H9 (cell line): ENCODE measurements at regions not wholly inside any gene's neighbourhood (a gene's known extent, or its start where the extent isn't known, plus 50 kb on each side); places are given as distances from the start of the nearest gene placed in this dataset.
A peak's percentile ranks its signal among the peaks of the same experiment; 100 is the strongest.

ENCODE experiments used
- DNase-seq: peaks from one replicate; pipeline ENCODE4 v3.0.0-alpha.2; 2017
- H2AFZ ChIP-seq: one replicate; pipeline ENCODE4 v1.6.1; 2013; ENCODE audit warnings: mild to moderate bottlenecking, low read length, control low read depth, moderate library complexity
- H2AK5ac ChIP-seq: 2 replicates; pipeline ENCODE4 v1.6.1; 2013; ENCODE audit warnings: low read length, control low read depth, mixed read lengths; ENCODE audit not compliant: insufficient read length
- H2BK120ac ChIP-seq: one replicate; pipeline ENCODE4 v1.6.1; 2013; ENCODE audit warnings: low read depth, mild to moderate bottlenecking, low read length, control low read depth, inconsistent platforms; ENCODE audit not compliant: poor library complexity, severe bottlenecking
- H2BK12ac ChIP-seq: 2 replicates; pipeline ENCODE4 v1.6.1; 2013; ENCODE audit warnings: low read length, control low read depth, mixed read lengths, low read depth; ENCODE audit not compliant: insufficient read length
- H2BK15ac ChIP-seq: 2 replicates; pipeline ENCODE4 v1.6.1; 2013; ENCODE audit warnings: low read depth, low read length, control low read depth
- H2BK20ac ChIP-seq: one replicate; pipeline ENCODE4 v1.6.1; 2013; ENCODE audit warnings: low read depth, mild to moderate bottlenecking, low read length, control low read depth, inconsistent platforms; ENCODE audit not compliant: poor library complexity, severe bottlenecking
- H2BK5ac ChIP-seq: 2 replicates; pipeline ENCODE4 v1.6.1; 2013; ENCODE audit warnings: low read length, control low read depth, mixed read lengths; ENCODE audit not compliant: insufficient read length
- H3K14ac ChIP-seq: 2 replicates; pipeline ENCODE4 v1.6.1; 2013; ENCODE audit warnings: low read length, control low read depth; ENCODE audit not compliant: insufficient read depth
- H3K18ac ChIP-seq: 2 replicates; pipeline ENCODE4 v1.6.1; 2013; ENCODE audit warnings: low read depth, mild to moderate bottlenecking, mixed read lengths, low read length, control low read depth; ENCODE audit not compliant: insufficient read length
- H3K23ac ChIP-seq: 2 replicates; pipeline ENCODE4 v1.6.1; 2013; ENCODE audit warnings: low read length, control low read depth, mixed read lengths, low read depth; ENCODE audit not compliant: insufficient read length
- H3K23me2 ChIP-seq: 2 replicates; pipeline ENCODE4 v1.6.1; 2013; ENCODE audit warnings: low read depth, mild to moderate bottlenecking, mixed read lengths, low read length, control low read depth; ENCODE audit not compliant: insufficient read length, poor library complexity, severe bottlenecking
- H3K27ac ChIP-seq: 2 replicates; pipeline ENCODE4 v1.5.1; 2013; ENCODE audit warnings: low read length, control low read depth, mixed read lengths, low read depth; ENCODE audit not compliant: insufficient read length
- H3K27me3 ChIP-seq: 2 replicates; pipeline ENCODE4 v1.6.1; 2013; ENCODE audit warnings: low read length, control low read depth, inconsistent platforms; ENCODE audit not compliant: insufficient read depth
- H3K4ac ChIP-seq: 2 replicates; pipeline ENCODE4 v1.6.1; 2013; ENCODE audit warnings: low read depth, mild to moderate bottlenecking, control low read depth, inconsistent platforms, low read length, moderate library complexity
- H3K4me1 ChIP-seq: 2 replicates; pipeline ENCODE4 v1.6.1; 2013; ENCODE audit warnings: low read length, control low read depth, inconsistent platforms; ENCODE audit not compliant: insufficient read depth
- H3K4me2 ChIP-seq: 2 replicates; pipeline ENCODE4 v1.6.1; 2013; ENCODE audit warnings: low read length, control low read depth, mixed read lengths; ENCODE audit not compliant: insufficient read length, insufficient read depth
- H3K56ac ChIP-seq: 2 replicates; pipeline ENCODE4 v1.6.1; 2013; ENCODE audit warnings: low read depth, mild to moderate bottlenecking, mixed read lengths, low read length, control low read depth; ENCODE audit not compliant: insufficient read length
- H3K79me1 ChIP-seq: 2 replicates; pipeline ENCODE4 v1.6.1; 2013; ENCODE audit warnings: low read depth, mild to moderate bottlenecking, moderate library complexity, low read length, control low read depth, inconsistent platforms; ENCODE audit not compliant: insufficient read depth, poor library complexity, severe bottlenecking
- H3K79me2 ChIP-seq: 2 replicates; pipeline ENCODE4 v1.6.1; 2013; ENCODE audit warnings: low read length, control low read depth, inconsistent platforms; ENCODE audit not compliant: insufficient read depth
- H3K9ac ChIP-seq: 2 replicates; pipeline ENCODE4 v1.6.1; 2013; ENCODE audit warnings: low read length, control low read depth, mixed read lengths; ENCODE audit not compliant: insufficient read length; ENCODE audit errors: extremely low read depth
- H3K9me3 ChIP-seq: one replicate; pipeline ENCODE4 v1.6.1; 2013; ENCODE audit warnings: low read depth, low read length, inconsistent platforms; ENCODE audit not compliant: control insufficient read depth
- H3T11ph ChIP-seq: one replicate; pipeline ENCODE4 v1.6.1; 2013; ENCODE audit warnings: mild to moderate bottlenecking, low read length, control low read depth, inconsistent platforms
- H4K20me1 ChIP-seq: one replicate; pipeline ENCODE4 v1.6.1; 2013; ENCODE audit not compliant: control insufficient read depth, insufficient read length, insufficient read depth
- H4K5ac ChIP-seq: 2 replicates; pipeline ENCODE4 v1.6.1; 2013; ENCODE audit warnings: low read depth, mild to moderate bottlenecking, mixed read lengths, low read length, control low read depth; ENCODE audit not compliant: insufficient read length
- H4K8ac ChIP-seq: replicated peaks from 2 replicates; pipeline ENCODE4 v1.6.1; 2013; ENCODE audit warnings: low read length, control low read depth, mixed read lengths, low read depth; ENCODE audit not compliant: insufficient read length
- H4K91ac ChIP-seq: 2 replicates; pipeline ENCODE4 v1.6.1; 2013; ENCODE audit warnings: low read depth, mild to moderate bottlenecking, moderate library complexity, mixed read lengths, low read length, control low read depth; ENCODE audit not compliant: insufficient read length
- H3K27ac Mint-ChIP-seq, 3 experiments: 2 replicates in 2 of 3; 3 replicates in 1 of 3; pipeline ENCODE4 v1.8.0; 2020 to 2021; ENCODE audit warnings: mixed read lengths in 3 of 3, mild to moderate bottlenecking in 1 of 3, moderate library complexity in 1 of 3
- H3K27me3 Mint-ChIP-seq: 2 replicates; pipeline ENCODE4 v1.8.0; 2021; ENCODE audit warnings: low read depth, mild to moderate bottlenecking, moderate library complexity, mixed read lengths
- H3K36me3 Mint-ChIP-seq, 3 experiments: 2 replicates in 2 of 3; 3 replicates in 1 of 3; pipeline ENCODE4 v1.8.0; 2020 to 2021; ENCODE audit warnings: low read depth in 3 of 3, mixed read lengths in 3 of 3; ENCODE audit not compliant: insufficient read depth in 1 of 3
- H3K4me1 Mint-ChIP-seq, 2 experiments: 2 replicates each; pipeline ENCODE4 v1.8.0; 2020; ENCODE audit warnings: mixed read lengths in 2 of 2
- H3K4me3 Mint-ChIP-seq, 2 experiments: 2 replicates in 1 of 2; 3 replicates in 1 of 2; pipeline ENCODE4 v1.8.0; 2020 to 2021; ENCODE audit warnings: mild to moderate bottlenecking in 2 of 2, mixed read lengths in 2 of 2, moderate library complexity in 1 of 2
- H3K9me3 Mint-ChIP-seq, 2 experiments: 2 replicates in 1 of 2; 3 replicates in 1 of 2; pipeline ENCODE4 v1.8.0; 2020; ENCODE audit warnings: mild to moderate bottlenecking in 2 of 2, mixed read lengths in 2 of 2, moderate library complexity in 1 of 2
- WGBS: extraction: QIAGEN DNeasy Blood & Tissue Kit; methylation state at CpG from one replicate; pipeline ENCODE4 v1.1.7; 2013; ENCODE audit warnings: missing lambda C conversion rate, low lambda C conversion rate, mixed read lengths; ENCODE audit not compliant: insufficient read length; ENCODE audit errors: extremely low coverage; 5-methylcytosine and 5-hydroxymethylcytosine counted together
- TF ChIP-seq, protein P1 (sequence below): fragments of 200-600 bp; sonication (generic); conservative IDR thresholded peaks from 3 replicates; pipeline ENCODE4 v1.8.0; 2021; ENCODE audit warnings: antibody characterized with exemption, mild to moderate bottlenecking

DNA sequence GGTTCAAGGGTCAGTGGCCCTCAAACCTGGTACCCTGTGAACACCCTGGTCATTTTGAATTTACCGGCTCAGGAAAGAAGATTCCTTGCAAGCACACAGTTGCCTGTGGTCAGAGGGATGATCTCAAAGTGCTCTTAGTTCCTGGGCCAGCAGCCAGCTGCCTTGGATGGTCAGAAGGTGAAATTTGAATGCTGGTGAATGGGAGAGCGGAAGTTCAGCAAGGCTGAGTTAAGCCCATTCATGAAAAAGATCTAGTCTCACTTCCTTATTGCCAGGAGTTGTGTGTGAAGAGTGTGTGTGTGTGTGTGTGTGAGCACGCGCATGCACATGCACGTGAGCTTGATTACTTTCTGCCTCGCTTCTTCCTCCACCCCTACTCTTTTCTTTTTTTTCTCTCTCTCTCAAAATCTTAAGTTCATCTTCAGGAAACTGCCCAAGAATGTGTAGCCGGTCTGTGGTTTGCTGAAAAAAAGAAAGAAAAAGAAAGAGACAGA is 155.5 kb upstream of the CCND2 start:
- H3K36me3 Mint-ChIP-seq: no peaks in the 10 kb centered on the region
- Histone ChIP-seq H3T11ph (no peak overlapping the region), H4K20me1 (no peaks in the 10 kb centered on the region), H3K23ac (no peak overlapping the region), H3K18ac (peak overlapping the region; percentile 38), H3K14ac (no peak overlapping the region), H3K4me2 (no peak overlapping the region), H3K9me3 (no peaks in the 10 kb centered on the region), H2BK15ac (no peak overlapping the region), H3K79me2 (no peaks in the 10 kb centered on the region), H2BK5ac (no peak overlapping the region), H2AK5ac (no peak overlapping the region), H3K79me1 (no peaks in the 10 kb centered on the region), H3K4me1 (peaks cover 10% of the 10 kb centered on the region; the same call in 1 of the 2 replicates), H4K5ac (no peak overlapping the region), H3K4ac (no peak overlapping the region), H4K8ac (no peak overlapping the region), H3K56ac (no peak overlapping the region), H3K9ac (no peak overlapping the region), H3K27me3 (no peaks in the 10 kb centered on the region), H2AFZ (no peak overlapping the region), H2BK20ac (no peak overlapping the region), H3K27ac (no peak overlapping the region), H4K91ac (no peak overlapping the region), H2BK120ac (no peak overlapping the region), H2BK12ac (no peak overlapping the region), H3K23me2 (no peaks in the 10 kb centered on the region)
- H3K27ac Mint-ChIP-seq: peak overlapping the region in 1 of 3 experiments; percentile 57; a peak in 1 of 7 replicates
- DNase-seq: peak; percentile 23
- no peaks in the 10 kb centered on the region for H3K9me3 Mint-ChIP-seq
- peaks cover 25 to 31% of the 10 kb centered on the region in 2 experiments for H3K4me1 Mint-ChIP-seq
- TF ChIP-seq, protein P1, sequence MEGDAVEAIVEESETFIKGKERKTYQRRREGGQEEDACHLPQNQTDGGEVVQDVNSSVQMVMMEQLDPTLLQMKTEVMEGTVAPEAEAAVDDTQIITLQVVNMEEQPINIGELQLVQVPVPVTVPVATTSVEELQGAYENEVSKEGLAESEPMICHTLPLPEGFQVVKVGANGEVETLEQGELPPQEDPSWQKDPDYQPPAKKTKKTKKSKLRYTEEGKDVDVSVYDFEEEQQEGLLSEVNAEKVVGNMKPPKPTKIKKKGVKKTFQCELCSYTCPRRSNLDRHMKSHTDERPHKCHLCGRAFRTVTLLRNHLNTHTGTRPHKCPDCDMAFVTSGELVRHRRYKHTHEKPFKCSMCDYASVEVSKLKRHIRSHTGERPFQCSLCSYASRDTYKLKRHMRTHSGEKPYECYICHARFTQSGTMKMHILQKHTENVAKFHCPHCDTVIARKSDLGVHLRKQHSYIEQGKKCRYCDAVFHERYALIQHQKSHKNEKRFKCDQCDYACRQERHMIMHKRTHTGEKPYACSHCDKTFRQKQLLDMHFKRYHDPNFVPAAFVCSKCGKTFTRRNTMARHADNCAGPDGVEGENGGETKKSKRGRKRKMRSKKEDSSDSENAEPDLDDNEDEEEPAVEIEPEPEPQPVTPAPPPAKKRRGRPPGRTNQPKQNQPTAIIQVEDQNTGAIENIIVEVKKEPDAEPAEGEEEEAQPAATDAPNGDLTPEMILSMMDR: no peak
- H3K27me3 Mint-ChIP-seq: peaks cover 18% of the 10 kb centered on the region
- H3K4me3 Mint-ChIP-seq: no peak overlapping the region; a peak in 1 of 5 replicates
- WGBS: no CpG with 5 or more reads among the region's 7 CpGs
